WERI-Rb-1 (cell line): ENCODE measurements at regions not wholly inside any gene's neighbourhood (a gene's known extent, or its start where the extent isn't known, plus 50 kb on each side); places are given as distances from the start of the nearest gene placed in this dataset.

Experiments used
- DNase-seq: peaks from one replicate; pipeline ENCODE4 v3.0.0-alpha.2; 2020
- H3K27ac ChIP-seq: fragments of 250-450 bp; sonication (Bioruptor Pico); 2 replicates; pipeline ENCODE4 v1.5.1; 2020; ENCODE audit warnings: mild to moderate bottlenecking, moderate library complexity
- H3K27me3 ChIP-seq: fragments of 250-450 bp; sonication (Bioruptor Pico); 2 replicates; pipeline ENCODE4 v1.5.1; 2021; ENCODE audit warnings: mild to moderate bottlenecking, low read depth, moderate library complexity; ENCODE audit not compliant: insufficient read depth, severe bottlenecking
- H3K36me3 ChIP-seq: fragments of 250-450 bp; sonication (Bioruptor Pico); 2 replicates; pipeline ENCODE4 v1.5.1; 2020; ENCODE audit warnings: mild to moderate bottlenecking, moderate library complexity
- H3K4me3 ChIP-seq: 2 replicates; pipeline ENCODE4 v1.5.1; 2011; ENCODE audit warnings: low read depth, mild to moderate bottlenecking, control low read depth, low read length
- H3K9me3 ChIP-seq: fragments of 250-450 bp; sonication (Bioruptor Pico); 2 replicates; pipeline ENCODE4 v1.5.1; 2021; ENCODE audit warnings: mild to moderate bottlenecking, moderate library complexity; ENCODE audit not compliant: severe bottlenecking
- TF ChIP-seq, protein P1 (sequence below): IDR thresholded peaks from 2 replicates; pipeline ENCODE4 v1.5.1; 2011; ENCODE audit warnings: low read depth, mild to moderate bottlenecking, control low read depth, inconsistent platforms, low read length

DNA sequence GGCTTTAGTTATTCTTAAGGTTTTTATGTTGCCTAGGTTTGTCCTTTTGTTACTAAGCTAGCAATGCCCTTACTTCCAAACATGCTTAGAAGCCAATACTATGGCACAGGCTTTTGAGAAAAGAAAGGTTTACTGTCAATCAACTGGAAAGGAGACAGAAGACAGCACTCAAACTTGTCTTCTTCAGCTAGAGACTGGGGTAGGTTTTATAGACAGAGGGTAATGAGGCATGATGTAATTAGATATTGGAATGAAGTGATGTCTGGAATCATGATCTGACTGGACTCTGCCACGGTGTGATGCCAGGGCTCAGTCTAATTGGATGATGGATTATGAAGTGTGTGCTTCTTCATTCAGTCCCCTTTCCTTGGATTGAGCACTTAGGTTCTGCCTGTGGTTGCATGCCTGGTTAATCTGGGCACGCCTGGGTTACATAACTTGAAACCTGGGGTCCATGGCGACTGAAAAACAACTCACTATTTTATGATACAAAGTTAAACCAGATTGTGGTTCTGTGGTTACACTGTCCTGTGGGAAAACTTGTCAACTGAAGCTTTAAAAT, 625.8 kb downstream of the BRINP3 start:
- H3K27me3 ChIP-seq, result no peaks in the 10 kb centered on the region
- H3K9me3 ChIP-seq, result no peaks in the 10 kb centered on the region
- H3K36me3 ChIP-seq, result no peaks in the 10 kb centered on the region
- no peak overlapping the region for H3K4me3 ChIP-seq
- TF ChIP-seq, protein P1, sequence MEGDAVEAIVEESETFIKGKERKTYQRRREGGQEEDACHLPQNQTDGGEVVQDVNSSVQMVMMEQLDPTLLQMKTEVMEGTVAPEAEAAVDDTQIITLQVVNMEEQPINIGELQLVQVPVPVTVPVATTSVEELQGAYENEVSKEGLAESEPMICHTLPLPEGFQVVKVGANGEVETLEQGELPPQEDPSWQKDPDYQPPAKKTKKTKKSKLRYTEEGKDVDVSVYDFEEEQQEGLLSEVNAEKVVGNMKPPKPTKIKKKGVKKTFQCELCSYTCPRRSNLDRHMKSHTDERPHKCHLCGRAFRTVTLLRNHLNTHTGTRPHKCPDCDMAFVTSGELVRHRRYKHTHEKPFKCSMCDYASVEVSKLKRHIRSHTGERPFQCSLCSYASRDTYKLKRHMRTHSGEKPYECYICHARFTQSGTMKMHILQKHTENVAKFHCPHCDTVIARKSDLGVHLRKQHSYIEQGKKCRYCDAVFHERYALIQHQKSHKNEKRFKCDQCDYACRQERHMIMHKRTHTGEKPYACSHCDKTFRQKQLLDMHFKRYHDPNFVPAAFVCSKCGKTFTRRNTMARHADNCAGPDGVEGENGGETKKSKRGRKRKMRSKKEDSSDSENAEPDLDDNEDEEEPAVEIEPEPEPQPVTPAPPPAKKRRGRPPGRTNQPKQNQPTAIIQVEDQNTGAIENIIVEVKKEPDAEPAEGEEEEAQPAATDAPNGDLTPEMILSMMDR, result no peak
- H3K27ac ChIP-seq, result no peak overlapping the region
- peak; percentile 4 for DNase-seq

GRCh38 chr1:189859385-189859977, 618.2 kb downstream of the BRINP3 start:
- peak; percentile 10 for DNase-seq

DNA sequence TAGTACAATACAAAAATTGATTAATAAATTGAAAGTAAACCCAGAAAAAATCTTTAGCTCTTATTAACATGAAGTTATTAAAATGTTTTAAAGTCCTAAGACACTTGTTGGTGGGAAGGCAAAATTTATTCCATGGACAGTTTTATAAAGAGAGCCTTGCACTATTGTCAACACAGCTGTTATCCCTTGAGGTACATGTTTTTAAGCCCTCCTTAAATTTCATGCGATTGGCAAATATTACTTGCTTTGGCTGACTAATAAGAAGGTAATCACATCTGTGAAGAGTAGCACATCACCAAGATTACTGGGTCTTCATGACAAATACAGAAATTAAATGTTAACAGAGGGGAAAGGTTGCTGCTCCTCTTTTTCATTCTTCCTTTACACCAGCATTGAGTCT, 611.1 kb downstream of the BRINP3 start:
- no peak for DNase-seq
- no peaks in the 10 kb centered on the region for H3K36me3 ChIP-seq
- H3K27me3 ChIP-seq, result no peaks in the 10 kb centered on the region
- no peak overlapping the region for H3K4me3 ChIP-seq
- H3K27ac ChIP-seq, result no peak overlapping the region
- TF ChIP-seq, protein P1, result no peak
- no peaks in the 10 kb centered on the region for H3K9me3 ChIP-seq

More at GRCh38 chr1:189859385-189859977, 618.2 kb downstream of the BRINP3 start:
- Histone ChIP-seq H3K27me3 (no peaks in the 10 kb centered on the region), H3K36me3 (no peaks in the 10 kb centered on the region), H3K27ac (no peak overlapping the region), H3K9me3 (no peaks in the 10 kb centered on the region), H3K4me3 (no peak overlapping the region)
- TF ChIP-seq, protein P1, result peak; percentile 47

- no peak for DNase-seq
- no peak overlapping the region for H3K4me3 ChIP-seq
- H3K36me3 ChIP-seq, result no peaks in the 10 kb centered on the region
- H3K27ac ChIP-seq, result no peak overlapping the region
- no peaks in the 10 kb centered on the region for H3K27me3 ChIP-seq
- TF ChIP-seq, protein P1, result no peak
- H3K9me3 ChIP-seq, result no peaks in the 10 kb centered on the region
Observed at GRCh38 chr1:189868021-189868420, 609.6 kb downstream of the BRINP3 start.

DNA sequence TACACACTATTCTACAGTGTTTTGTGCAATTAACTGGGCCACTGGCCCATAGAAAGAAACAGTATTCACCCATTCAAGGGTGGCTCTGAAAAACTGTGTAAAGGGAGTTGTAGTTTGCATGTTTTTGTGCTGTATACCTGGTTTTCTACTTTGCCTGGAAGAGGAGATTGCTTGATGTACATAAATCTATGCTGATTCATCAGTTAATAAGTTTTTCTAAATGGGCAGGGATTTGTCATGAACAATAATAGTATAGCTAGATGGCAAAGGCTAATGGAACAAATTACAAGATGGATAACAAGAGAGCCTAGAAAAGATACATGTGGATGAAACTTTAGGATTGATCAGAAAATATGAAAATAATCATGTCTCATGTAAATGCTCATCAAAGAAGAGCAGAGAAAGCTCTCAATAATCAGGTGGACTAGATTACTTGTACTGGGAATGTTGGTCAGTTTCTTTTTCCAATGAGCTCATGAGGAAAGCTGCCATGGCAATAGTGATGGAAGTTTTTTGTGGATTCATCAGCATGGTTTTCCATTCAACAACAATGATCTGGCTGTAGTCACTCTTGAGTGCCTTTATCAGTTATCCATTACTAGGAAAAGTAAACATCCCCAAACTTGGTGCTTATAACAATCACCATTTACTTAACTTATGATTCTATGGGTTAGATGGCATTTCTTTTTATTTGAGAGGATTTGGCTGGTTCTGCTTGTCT, 602.8 kb downstream of the BRINP3 start:
- H3K36me3 ChIP-seq, result no peaks in the 10 kb centered on the region
- no peak for DNase-seq
- H3K27me3 ChIP-seq, result no peaks in the 10 kb centered on the region
- H3K27ac ChIP-seq, result no peak overlapping the region
- H3K9me3 ChIP-seq, result no peaks in the 10 kb centered on the region
- H3K4me3 ChIP-seq, result no peak overlapping the region
- TF ChIP-seq, protein P1, result no peak
